K562 (cell line): ENCODE measurements at regions not wholly inside any gene's neighbourhood (a gene's known extent, or its start where the extent isn't known, plus 50 kb on each side); places are given as distances from the start of the nearest gene placed in this dataset.

Experiments used
- ATAC-seq: fragments of 200-7000 bp; cut with Tn5 transposase; 3 replicates; pipeline ENCODE4 v1.9.1; 2020; ENCODE audit warnings: moderate library complexity
- BruUV-seq: library from RNA; stranded (reverse); fragments of 400-500 nt; replicated peaks from 2 replicates; lab custom pipeline; 2021; lab: Mats Ljungman, UMichigan
- CTCF ChIA-PET: fragments of 300-600 bp; formaldehyde crosslinking; extraction: SDS; loops from one replicate; lab custom pipeline; 2021; ENCODE audit warnings: low intra/inter-chr PET ratio; lab: Yijun Ruan, JAX
- POLR2A ChIA-PET: fragments of 300-600, 350-650 bp; sonication (Branson Sonifier 250); formaldehyde crosslinking; extraction: SDS; loops from one replicate; lab custom pipeline; 2021; ENCODE audit warnings: antibody characterized with exemption, inconsistent platforms; lab: Yijun Ruan, JAX
- DNase-seq, 4 experiments: peaks; one replicate each; pipeline versions ENCODE4 v3.0.0 to v3.0.0-alpha.2; 2011 to 2018; ENCODE audit warnings: low spot score in 3 of 4, mixed read lengths in 3 of 4; ENCODE audit errors: extremely low read depth in 1 of 4
- FAIRE-seq: peaks from 2 replicates; lab custom pipeline; 2011; peaks lifted over from hg19 to GRCh38; lab: Jason Lieb, UNC
- H2AFZ ChIP-seq: 2 replicates; pipeline ENCODE4 v1.6.0; 2011; ENCODE audit warnings: low read depth, low read length, control low read depth, inconsistent platforms
- H3K27ac ChIP-seq: fragments of 200-600 bp; 3 replicates; pipeline ENCODE4 v1.8.0; 2011; ENCODE audit warnings: low read depth, mild to moderate bottlenecking, control low read depth, inconsistent platforms, low read length, moderate library complexity, mixed read lengths; ENCODE audit errors: extremely low read depth
- H3K27me3 ChIP-seq, 2 experiments: fragments of 300-600 bp in 1 of 2; 2 replicates in 1 of 2; 3 replicates in 1 of 2; pipeline versions ENCODE4 v1.6.0 to v1.8.0; 2011; ENCODE audit warnings: inconsistent platforms in 2 of 2, low read length in 2 of 2, mild to moderate bottlenecking in 1 of 2, mixed read lengths in 1 of 2, moderate library complexity in 1 of 2; ENCODE audit not compliant: control insufficient read depth in 2 of 2, insufficient read depth in 2 of 2
- H3K36me3 ChIP-seq: fragments of 300-600 bp; 3 replicates; pipeline ENCODE4 v1.8.0; 2011; ENCODE audit warnings: mild to moderate bottlenecking, low read length, inconsistent platforms; ENCODE audit not compliant: control insufficient read depth, insufficient read depth
- H3K4me1 ChIP-seq, 2 experiments: fragments of 200-600 bp in 1 of 2; replicated peaks in 1 of 2; 2 replicates in 1 of 2; 3 replicates in 1 of 2; pipeline versions ENCODE4 v1.5.1 to v1.8.0; 2011; ENCODE audit warnings: inconsistent platforms in 2 of 2, low read length in 2 of 2, mild to moderate bottlenecking in 1 of 2, mixed read lengths in 1 of 2, moderate library complexity in 1 of 2; ENCODE audit not compliant: control insufficient read depth in 2 of 2, insufficient read depth in 2 of 2
- H3K4me2 ChIP-seq: 2 replicates; pipeline ENCODE4 v1.6.1; 2011; ENCODE audit warnings: low read length, control low read depth, inconsistent platforms, mixed read lengths; ENCODE audit not compliant: insufficient read depth
- H3K4me3 ChIP-seq: fragments of 200-600 bp; sonication (generic), shearing (Covaris generic); 2 replicates; pipeline ENCODE4 v1.5.1; 2016; ENCODE audit warnings: control low read depth, inconsistent platforms
- H3K79me2 ChIP-seq: fragments of 200-600 bp; 3 replicates; pipeline ENCODE4 v1.8.0; 2011; ENCODE audit warnings: low read length, inconsistent platforms; ENCODE audit not compliant: control insufficient read depth, insufficient read depth
- H3K9ac ChIP-seq, 2 experiments: 2 replicates each; pipeline versions ENCODE4 v1.6.0 to v1.6.1; 2011; ENCODE audit warnings: low read depth in 2 of 2, low read length in 2 of 2, control low read depth in 1 of 2, inconsistent platforms in 1 of 2, mild to moderate bottlenecking in 1 of 2, mixed read lengths in 1 of 2; ENCODE audit not compliant: insufficient read depth in 1 of 2
- H3K9me1 ChIP-seq: one replicate; pipeline ENCODE4 v1.6.0; 2011; ENCODE audit warnings: inconsistent platforms, mild to moderate bottlenecking, low read length, moderate library complexity; ENCODE audit not compliant: control insufficient read depth, insufficient read depth
- H3K9me3 ChIP-seq: replicated peaks from 2 replicates; pipeline ENCODE4 v1.5.1; 2011; ENCODE audit warnings: low read depth, low read length, inconsistent platforms; ENCODE audit not compliant: control insufficient read depth, insufficient read depth
- H4K20me1 ChIP-seq: replicated peaks from 2 replicates; pipeline ENCODE4 v1.6.1; 2011; ENCODE audit warnings: low read length, inconsistent platforms, mixed read lengths; ENCODE audit not compliant: control insufficient read depth, insufficient read depth
- ARID1B ChIP-seq: fragments of 450-650 bp; IDR thresholded peaks from 2 replicates; pipeline ENCODE4 v1.6.1; 2016; ENCODE audit warnings: antibody characterized with exemption, mild to moderate bottlenecking, inconsistent platforms
- MLLT1 ChIP-seq, 2 experiments: fragments of 450-650 bp; IDR thresholded peaks; 2 replicates each; pipeline ENCODE4 v1.6.1; 2016
- PATZ1 ChIP-seq: fragments of 250-450 bp; sonication (Bioruptor Pico); IDR thresholded peaks from 2 replicates; pipeline ENCODE4 v1.5.0; 2020; ENCODE audit warnings: mild to moderate bottlenecking, borderline replicate concordance
- REST ChIP-seq, 2 experiments: fragments of 450-650 bp; formaldehyde crosslinking in 1 of 2; IDR thresholded peaks; 2 replicates each; pipeline versions ENCODE4 v1.4.0 to v1.6.1; 2014 to 2020; ENCODE audit warnings: mild to moderate bottlenecking in 2 of 2, borderline replicate concordance in 1 of 2, low read depth in 1 of 2
- SIN3A ChIP-seq, 2 experiments: fragments of 150-350 bp in 1 of 2; IDR thresholded peaks; 2 replicates each; pipeline ENCODE4 v1.6.1; 2011 to 2016; ENCODE audit warnings: borderline replicate concordance in 2 of 2, low read depth in 2 of 2, low read length in 2 of 2, mild to moderate bottlenecking in 2 of 2, moderate library complexity in 2 of 2; ENCODE audit not compliant: control insufficient read depth in 1 of 2
- ZBTB17 ChIP-seq: fragments of 450-650 bp; formaldehyde crosslinking; IDR thresholded peaks from 2 replicates; pipeline ENCODE4 v1.4.0; 2020; ENCODE audit warnings: mild to moderate bottlenecking
- ZNF436 ChIP-seq: fragments of 250-450, 450-650 bp; sonication (Bioruptor Pico); formaldehyde crosslinking; IDR thresholded peaks from 2 replicates; pipeline ENCODE4 v1.7.0; 2020; ENCODE audit warnings: mild to moderate bottlenecking
- WGBS: fragments of 100-300 bp; shearing (Covaris generic); methylation state at CpG from one replicate; pipeline ENCODE4 v1.1.6; 2016; ENCODE audit warnings: low coverage, mixed read lengths; ENCODE audit not compliant: insufficient coverage; ENCODE audit errors: missing lambda C conversion rate; 5-methylcytosine and 5-hydroxymethylcytosine counted together
- in situ Hi-C: fragments of 300-500 bp; cut with MboI; formaldehyde crosslinking; loops from 4 replicates; pipeline ENCODE4 v1.15.0; 2018; ENCODE audit warnings: inconsistent platforms, mixed read lengths
- intact Hi-C: fragments of 100-400 bp; cut with micrococcal nuclease; formaldehyde crosslinking; loops from 2 replicates; pipeline ENCODE4 v1.14.2; 2022

GRCh38 chr14:87864356-87865270 is 128.4 kb downstream of the GALC start (continued):
- no peak for TF ChIP-seq SIN3A (IDR thresholded peaks at IDR 0.05; ENCODE audit: borderline replicate concordance in 2 of 2, control insufficient read depth in 1 of 2, low read depth in 2 of 2, low read length in 2 of 2)
- TF ChIP-seq PATZ1: no peak

GRCh38 chr14:87863047-87863446 is 129.9 kb downstream of the GALC start:
- CTCF ChIA-PET: no interaction called here
- WGBS: 3% methylated on average over 3 of the region's 3 CpGs
- no peaks in the 10 kb centered on the region for H3K9me3 ChIP-seq
- ATAC-seq: no peak
- H3K4me2 ChIP-seq: no peak overlapping the region
- no peak overlapping the region for H2AFZ ChIP-seq
- H3K79me2 ChIP-seq: no peaks in the 10 kb centered on the region
- H3K9me1 ChIP-seq: no peaks in the 10 kb centered on the region
- in situ Hi-C loops (no loop called here), intact Hi-C loops (no loop called here)
- H3K9ac ChIP-seq: no peak overlapping the region
- H3K27me3 ChIP-seq: no peaks in the 10 kb centered on the region
- FAIRE-seq: no peak
- no peak overlapping the region for H3K27ac ChIP-seq
- H3K4me3 ChIP-seq: no peak overlapping the region
- no peak for DNase-seq
- POLR2A ChIA-PET: no interaction called here
- no peaks in the 10 kb centered on the region for H3K4me1 ChIP-seq
- no peaks in the 10 kb centered on the region for H4K20me1 ChIP-seq
- BruUV-seq: no TSS peak
- no peaks in the 10 kb centered on the region for H3K36me3 ChIP-seq
- TF ChIP-seq MLLT1 (IDR thresholded peaks at IDR 0.05): no peak
- TF ChIP-seq ZBTB17 (CRISPR knock-in tag): no peak
- no peak for TF ChIP-seq ZNF436
- TF ChIP-seq ARID1B: no peak
- no peak for TF ChIP-seq REST (IDR thresholded peaks at IDR 0.05; ENCODE audit: borderline replicate concordance)
- no peak for TF ChIP-seq REST (CRISPR knock-in tag; IDR thresholded peaks at IDR 0.05; ENCODE audit: low read depth)
